HCT116 (cell line): ENCODE measurements at regions not wholly inside any gene's neighbourhood (a gene's known extent, or its start where the extent isn't known, plus 50 kb on each side); places are given as distances from the start of the nearest gene placed in this dataset.

Source experiments
- ATAC-seq: fragments of 200-7000 bp; cut with Tn5 transposase; 2 replicates; pipeline ENCODE4 v1.9.1; 2020; ENCODE audit warnings: mild to moderate bottlenecking, moderate library complexity
- BruUV-seq: library from RNA; stranded (reverse); fragments of 400-500 nt; replicated peaks from 2 replicates; lab custom pipeline; 2021; lab: Mats Ljungman, UMichigan
- CTCF ChIA-PET: fragments of 300-600 bp; sonication (Branson Sonifier 250); formaldehyde crosslinking; loops from one replicate; lab custom pipeline; 2021; ENCODE audit warnings: antibody characterized with exemption; lab: Charles Lee
- POLR2A ChIA-PET: fragments of 300-600, 350-600 bp; sonication (Branson Sonifier 250); formaldehyde crosslinking; loops from one replicate; lab custom pipeline; 2021; ENCODE audit warnings: antibody characterized with exemption; lab: Charles Lee
- RAD21 ChIA-PET, 2 experiments: fragments of 300-600 bp; sonication (Branson Sonifier 250); formaldehyde crosslinking; loops; one replicate each; lab custom pipeline; 2023; ENCODE audit warnings: low total read pairs in 2 of 2; ENCODE audit not compliant: uncharacterized antibody in 2 of 2, unreplicated experiment in 2 of 2, low non-redundant PET in 1 of 2; lab: Charles Lee
- DNase-seq: peaks from one replicate; pipeline ENCODE4 v3.0.0-alpha.2; 2010; ENCODE audit warnings: low read depth, low spot score
- H2AFZ ChIP-seq: fragments of 200-600 bp; shearing (Covaris generic), sonication (generic); 2 replicates; pipeline ENCODE4 v1.6.1; 2017; ENCODE audit warnings: low read depth, mixed run types, mixed read lengths, antibody characterized with exemption, low read length; ENCODE audit not compliant: poor library complexity, severe bottlenecking
- H3K27ac ChIP-seq: 2 replicates; pipeline ENCODE4 v1.5.1; 2012; ENCODE audit warnings: low read depth, low read length
- H3K27me3 ChIP-seq: fragments of 200-600 bp; sonication (generic); 2 replicates; pipeline ENCODE4 v1.6.1; 2016; ENCODE audit warnings: mixed run types, low read length, mixed read lengths; ENCODE audit not compliant: insufficient read depth
- H3K36me3 ChIP-seq, 2 experiments: fragments of 200-500 bp in 1 of 2; fragments of 200-600 bp in 1 of 2; sonication (Bioruptor generic) in 1 of 2; sonication (generic) in 1 of 2; 2 replicates each; pipeline versions ENCODE4 v1.5.1 to v1.6.1; 2014 to 2016; ENCODE audit warnings: low read length in 2 of 2, inconsistent platforms in 1 of 2, mixed read lengths in 1 of 2, mixed run types in 1 of 2; ENCODE audit not compliant: insufficient read depth in 2 of 2, control insufficient read depth in 1 of 2
- H3K4me1 ChIP-seq, 2 experiments: fragments of 200-600 bp in 1 of 2; sonication (generic) in 1 of 2; 2 replicates each; pipeline versions ENCODE4 v1.5.1 to v1.6.1; 2012 to 2017; ENCODE audit warnings: low read length in 2 of 2, inconsistent platforms in 1 of 2, mild to moderate bottlenecking in 1 of 2, mixed read lengths in 1 of 2, mixed run types in 1 of 2, moderate library complexity in 1 of 2; ENCODE audit not compliant: insufficient read depth in 2 of 2, control insufficient read depth in 1 of 2
- H3K4me2 ChIP-seq: fragments of 200-600 bp; sonication (generic); 2 replicates; pipeline ENCODE4 v1.6.1; 2017; ENCODE audit warnings: mixed run types, low read length, mixed read lengths
- H3K4me3 ChIP-seq, 2 experiments: fragments of 200-600 bp in 1 of 2; sonication (generic) in 1 of 2; replicated peaks in 1 of 2; 2 replicates each; pipeline ENCODE4 v1.5.1; 2011 to 2016; ENCODE audit warnings: low read length in 2 of 2, control low read depth in 1 of 2, low read depth in 1 of 2, mild to moderate bottlenecking in 1 of 2, mixed read lengths in 1 of 2, mixed run types in 1 of 2
- H3K79me2 ChIP-seq: fragments of 200-600 bp; sonication (generic); 2 replicates; pipeline ENCODE4 v1.6.1; 2017; ENCODE audit warnings: mild to moderate bottlenecking, mixed run types, low read length, moderate library complexity, mixed read lengths; ENCODE audit not compliant: insufficient read depth
- H3K9ac ChIP-seq: fragments of 200-600 bp; sonication (generic); 2 replicates; pipeline ENCODE4 v1.6.1; 2016; ENCODE audit warnings: low read length, mixed read lengths
- H3K9me2 ChIP-seq: fragments of 200-600 bp; sonication (generic), shearing (Covaris generic); 2 replicates; pipeline ENCODE4 v1.6.1; 2017; ENCODE audit warnings: mixed run types, mild to moderate bottlenecking, moderate library complexity; ENCODE audit not compliant: insufficient read depth
- H3K9me3 ChIP-seq, 2 experiments: fragments of 200-500 bp in 1 of 2; fragments of 200-600 bp in 1 of 2; sonication (Bioruptor generic) in 1 of 2; sonication (generic) in 1 of 2; 2 replicates each; pipeline ENCODE4 v1.6.1; 2014 to 2017; ENCODE audit warnings: low read length in 2 of 2, mixed read lengths in 2 of 2, inconsistent platforms in 1 of 2, low read depth in 1 of 2, mild to moderate bottlenecking in 1 of 2, mixed run types in 1 of 2, moderate library complexity in 1 of 2; ENCODE audit not compliant: control insufficient read depth in 1 of 2, insufficient read depth in 1 of 2
- H4K20me1 ChIP-seq: fragments of 200-600 bp; sonication (generic), shearing (Covaris generic); 2 replicates; pipeline ENCODE4 v1.6.1; 2017; ENCODE audit warnings: mixed run types, mild to moderate bottlenecking, moderate library complexity; ENCODE audit not compliant: insufficient read depth
- ATF3 ChIP-seq: IDR thresholded peaks from 2 replicates; pipeline ENCODE4 v1.6.1; 2012
- CBX3 ChIP-seq: IDR thresholded peaks from 2 replicates; pipeline ENCODE4 v1.6.1; 2012; ENCODE audit warnings: low read depth
- CEBPB ChIP-seq: IDR thresholded peaks from 2 replicates; pipeline ENCODE4 v1.6.1; 2012; ENCODE audit warnings: low read depth
- EGR1 ChIP-seq: IDR thresholded peaks from 2 replicates; pipeline ENCODE4 v1.6.1; 2012; ENCODE audit warnings: low read depth
- ELF1 ChIP-seq: IDR thresholded peaks from 2 replicates; pipeline ENCODE4 v1.6.1; 2012; ENCODE audit warnings: low read depth, borderline replicate concordance
- EZH2 ChIP-seq: fragments of 200-600 bp; sonication (generic); IDR thresholded peaks from 2 replicates; pipeline ENCODE4 v1.6.1; 2017; ENCODE audit warnings: antibody characterized with exemption, mixed run types
- EZH2phosphoT487 ChIP-seq: fragments of 200-600 bp; IDR thresholded peaks from 2 replicates; pipeline ENCODE4 v1.6.1; 2018; ENCODE audit warnings: antibody characterized with exemption, borderline replicate concordance
- FOSL1 ChIP-seq: IDR thresholded peaks from 2 replicates; pipeline ENCODE4 v1.6.1; 2012; ENCODE audit warnings: low read depth
- JUND ChIP-seq: IDR thresholded peaks from 2 replicates; pipeline ENCODE4 v1.6.1; 2012
- POLR2A ChIP-seq: IDR thresholded peaks from 2 replicates; pipeline ENCODE4 v1.7.0; 2011; ENCODE audit warnings: borderline replicate concordance; ENCODE audit not compliant: insufficient read depth, insufficient read length; ENCODE audit errors: extremely low read depth
- RAD21 ChIP-seq: IDR thresholded peaks from 2 replicates; pipeline ENCODE4 v1.6.1; 2012; ENCODE audit warnings: low read depth, mild to moderate bottlenecking
- SP1 ChIP-seq: IDR thresholded peaks from 2 replicates; pipeline ENCODE4 v1.6.1; 2012; ENCODE audit warnings: low read depth
- SRF ChIP-seq: IDR thresholded peaks from 2 replicates; pipeline ENCODE4 v1.6.1; 2012; ENCODE audit warnings: low read depth
- TCF7L2 ChIP-seq: IDR thresholded peaks from 2 replicates; pipeline ENCODE4 v1.7.0; 2011; ENCODE audit warnings: borderline replicate concordance, inconsistent platforms; ENCODE audit not compliant: insufficient read depth, insufficient read length; ENCODE audit errors: extremely low read depth
- YY1 ChIP-seq: IDR thresholded peaks from 2 replicates; pipeline ENCODE4 v1.6.1; 2011; ENCODE audit warnings: low read length, low read depth, moderate library complexity, mild to moderate bottlenecking; ENCODE audit not compliant: insufficient replicate concordance; ENCODE audit errors: extremely low read depth
- ZFX ChIP-seq: fragments of 450-650 bp; IDR thresholded peaks from 2 replicates; pipeline ENCODE4 v1.6.1; 2017
- ZNF274 ChIP-seq: fragments of 200-500 bp; sonication (Bioruptor generic); IDR thresholded peaks from 2 replicates; pipeline ENCODE4 v1.6.1; 2014; ENCODE audit warnings: mild to moderate bottlenecking, low read depth, low read length, inconsistent platforms
- intact Hi-C: fragments of 100-400 bp; cut with micrococcal nuclease; formaldehyde crosslinking; loops from 2 replicates; pipeline ENCODE4 v1.10.0; 2022
- TF ChIP-seq, protein P1 (sequence below): IDR thresholded peaks from 2 replicates; pipeline ENCODE4 v1.6.1; 2012; ENCODE audit warnings: low read depth
- TF ChIP-seq, protein P2 (sequence below): IDR thresholded peaks from 2 replicates; pipeline ENCODE4 v1.6.1; 2011; ENCODE audit warnings: mild to moderate bottlenecking, low read length, moderate library complexity; ENCODE audit not compliant: insufficient replicate concordance; ENCODE audit errors: extremely low read depth
- TF ChIP-seq, protein P3 (sequence below): IDR thresholded peaks from 2 replicates; pipeline ENCODE4 v1.6.1; 2012

DNA sequence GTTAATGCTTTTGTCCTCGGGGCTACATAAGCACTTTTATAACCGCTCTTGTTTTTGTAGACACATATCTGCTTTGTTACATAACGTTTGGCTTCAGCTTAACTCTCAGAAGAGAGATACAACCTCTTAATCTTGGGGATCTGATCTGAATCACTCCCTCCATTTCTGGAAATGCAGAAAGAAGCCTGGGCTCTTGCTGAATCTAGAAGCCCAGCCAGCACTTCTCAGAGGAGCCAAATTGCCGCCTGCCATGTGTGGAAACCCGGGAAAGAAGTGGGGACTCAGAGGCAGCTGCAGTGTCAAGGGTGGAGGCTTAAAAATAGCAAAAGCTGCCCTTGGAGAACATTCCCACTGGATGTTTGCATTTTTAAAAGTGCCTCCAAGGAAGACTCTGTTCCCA lies 69.3 kb upstream of the LDB2 start:
- ChIA-PET CTCF (no interaction called here), POLR2A (no interaction called here), RAD21 (no interaction called here)
- H3K27ac ChIP-seq = no peak overlapping the region
- no peaks in the 10 kb centered on the region for H3K79me2 ChIP-seq
- no peak for ATAC-seq
- H3K4me3 ChIP-seq = no peak overlapping the region
- no peaks in the 10 kb centered on the region for H3K9me3 ChIP-seq
- no peak for DNase-seq
- H2AFZ ChIP-seq = no peak overlapping the region
- intact Hi-C loops = no loop called here
- no peaks in the 10 kb centered on the region for H3K9me2 ChIP-seq
- no peaks in the 10 kb centered on the region for H4K20me1 ChIP-seq
- BruUV-seq = no TSS peak
- H3K36me3 ChIP-seq = no peaks in the 10 kb centered on the region
- H3K9ac ChIP-seq = no peak overlapping the region
- peaks cover 9% of the 10 kb centered on the region; the same call in 1 of the 2 replicates for H3K27me3 ChIP-seq
- no peaks in the 10 kb centered on the region for H3K4me1 ChIP-seq
- TF ChIP-seq, protein P1, sequence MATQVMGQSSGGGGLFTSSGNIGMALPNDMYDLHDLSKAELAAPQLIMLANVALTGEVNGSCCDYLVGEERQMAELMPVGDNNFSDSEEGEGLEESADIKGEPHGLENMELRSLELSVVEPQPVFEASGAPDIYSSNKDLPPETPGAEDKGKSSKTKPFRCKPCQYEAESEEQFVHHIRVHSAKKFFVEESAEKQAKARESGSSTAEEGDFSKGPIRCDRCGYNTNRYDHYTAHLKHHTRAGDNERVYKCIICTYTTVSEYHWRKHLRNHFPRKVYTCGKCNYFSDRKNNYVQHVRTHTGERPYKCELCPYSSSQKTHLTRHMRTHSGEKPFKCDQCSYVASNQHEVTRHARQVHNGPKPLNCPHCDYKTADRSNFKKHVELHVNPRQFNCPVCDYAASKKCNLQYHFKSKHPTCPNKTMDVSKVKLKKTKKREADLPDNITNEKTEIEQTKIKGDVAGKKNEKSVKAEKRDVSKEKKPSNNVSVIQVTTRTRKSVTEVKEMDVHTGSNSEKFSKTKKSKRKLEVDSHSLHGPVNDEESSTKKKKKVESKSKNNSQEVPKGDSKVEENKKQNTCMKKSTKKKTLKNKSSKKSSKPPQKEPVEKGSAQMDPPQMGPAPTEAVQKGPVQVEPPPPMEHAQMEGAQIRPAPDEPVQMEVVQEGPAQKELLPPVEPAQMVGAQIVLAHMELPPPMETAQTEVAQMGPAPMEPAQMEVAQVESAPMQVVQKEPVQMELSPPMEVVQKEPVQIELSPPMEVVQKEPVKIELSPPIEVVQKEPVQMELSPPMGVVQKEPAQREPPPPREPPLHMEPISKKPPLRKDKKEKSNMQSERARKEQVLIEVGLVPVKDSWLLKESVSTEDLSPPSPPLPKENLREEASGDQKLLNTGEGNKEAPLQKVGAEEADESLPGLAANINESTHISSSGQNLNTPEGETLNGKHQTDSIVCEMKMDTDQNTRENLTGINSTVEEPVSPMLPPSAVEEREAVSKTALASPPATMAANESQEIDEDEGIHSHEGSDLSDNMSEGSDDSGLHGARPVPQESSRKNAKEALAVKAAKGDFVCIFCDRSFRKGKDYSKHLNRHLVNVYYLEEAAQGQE = no peak
- TF ChIP-seq ZFX (no peak), POLR2A (no peak), CBX3 (no peak), ZNF274 (no peak), FOSL1 (no peak), ATF3 (no peak), TCF7L2 (no peak), EZH2 (no peak), SRF (no peak), EZH2phosphoT487 (no peak), RAD21 (no peak), EGR1 (no peak), SP1 (no peak), CEBPB (no peak), YY1 (no peak), ELF1 (no peak), JUND (no peak)
- TF ChIP-seq, protein P2, sequence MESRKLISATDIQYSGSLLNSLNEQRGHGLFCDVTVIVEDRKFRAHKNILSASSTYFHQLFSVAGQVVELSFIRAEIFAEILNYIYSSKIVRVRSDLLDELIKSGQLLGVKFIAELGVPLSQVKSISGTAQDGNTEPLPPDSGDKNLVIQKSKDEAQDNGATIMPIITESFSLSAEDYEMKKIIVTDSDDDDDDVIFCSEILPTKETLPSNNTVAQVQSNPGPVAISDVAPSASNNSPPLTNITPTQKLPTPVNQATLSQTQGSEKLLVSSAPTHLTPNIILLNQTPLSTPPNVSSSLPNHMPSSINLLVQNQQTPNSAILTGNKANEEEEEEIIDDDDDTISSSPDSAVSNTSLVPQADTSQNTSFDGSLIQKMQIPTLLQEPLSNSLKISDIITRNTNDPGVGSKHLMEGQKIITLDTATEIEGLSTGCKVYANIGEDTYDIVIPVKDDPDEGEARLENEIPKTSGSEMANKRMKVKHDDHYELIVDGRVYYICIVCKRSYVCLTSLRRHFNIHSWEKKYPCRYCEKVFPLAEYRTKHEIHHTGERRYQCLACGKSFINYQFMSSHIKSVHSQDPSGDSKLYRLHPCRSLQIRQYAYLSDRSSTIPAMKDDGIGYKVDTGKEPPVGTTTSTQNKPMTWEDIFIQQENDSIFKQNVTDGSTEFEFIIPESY = no peak
- TF ChIP-seq, protein P3, sequence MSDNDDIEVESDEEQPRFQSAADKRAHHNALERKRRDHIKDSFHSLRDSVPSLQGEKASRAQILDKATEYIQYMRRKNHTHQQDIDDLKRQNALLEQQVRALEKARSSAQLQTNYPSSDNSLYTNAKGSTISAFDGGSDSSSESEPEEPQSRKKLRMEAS = no peak
- H3K4me2 ChIP-seq = no peak overlapping the region
